ENCODE measurements at regions not wholly inside any gene's neighbourhood (a gene's known extent, or its start where the extent isn't known, plus 50 kb on each side); places are given as distances from the start of the nearest gene placed in this dataset.
"Not testable (repeated sequence)": the region's sequence is repeated elsewhere in the genome, so short reads cannot be mapped to it uniquely, and the experiment has no call there.

DNA sequence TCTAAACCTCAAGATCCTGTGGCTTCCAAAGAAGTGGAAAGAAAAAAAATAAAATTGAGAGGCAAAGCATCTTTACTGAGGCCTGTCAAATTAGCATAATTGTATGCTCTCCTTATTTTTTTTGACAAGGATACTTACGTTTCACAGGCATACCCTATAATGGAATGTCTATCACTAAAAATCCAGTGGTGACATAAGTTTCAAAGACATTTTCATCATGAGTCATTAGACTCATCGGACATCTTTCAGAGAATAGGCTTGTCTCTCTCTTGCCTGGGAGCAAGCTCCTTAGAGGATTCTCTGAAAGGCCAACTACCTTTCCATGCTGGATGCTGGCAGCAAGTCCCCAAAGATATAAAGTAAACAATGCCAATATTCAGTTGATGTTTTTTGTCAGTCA, 380.7 kb upstream of the STEAP1 start:
- no peak for DNase-seq

DNA sequence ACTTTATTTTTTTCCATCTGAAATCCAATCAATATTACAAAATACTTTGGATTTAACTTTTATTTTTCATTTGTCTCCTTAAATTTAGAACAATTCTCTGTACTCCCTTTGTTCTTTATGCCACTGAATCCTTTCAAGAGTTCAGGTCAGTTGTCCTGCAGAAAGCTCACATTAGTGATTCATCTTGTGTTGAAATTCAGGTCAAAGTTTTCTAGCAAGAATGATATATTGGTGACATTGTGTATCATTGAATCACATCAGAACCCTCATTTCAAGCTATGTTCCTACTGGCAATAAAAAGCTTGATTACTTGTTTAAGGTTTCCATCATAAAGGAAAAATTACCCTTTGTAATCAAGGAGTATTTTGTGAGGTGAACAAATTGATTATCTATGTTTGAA, 378.8 kb upstream of the STEAP1 start:
- no peak for DNase-seq

- DNase-seq = no peak
Observed at GRCh38 chr7:89776980-89777379, 377.3 kb upstream of the STEAP1 start.

DNA sequence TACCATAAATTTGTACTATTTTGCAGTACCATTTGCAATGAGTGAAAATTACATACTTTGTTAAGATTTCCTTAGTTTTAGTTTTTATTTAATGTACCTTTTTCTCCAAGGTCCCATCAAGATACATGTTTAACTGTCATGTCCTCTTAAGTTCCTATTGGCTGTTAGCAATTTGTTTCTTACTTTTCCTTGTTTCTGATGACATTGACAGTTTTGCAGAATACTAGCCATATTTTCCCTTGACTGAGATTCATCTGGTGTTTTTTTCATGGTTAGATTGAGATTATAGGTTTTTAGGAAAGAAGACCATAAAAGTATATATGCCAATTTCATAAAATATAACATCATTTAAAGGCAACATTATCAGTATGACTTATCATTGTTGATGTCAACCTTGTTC, 376.8 kb upstream of the STEAP1 start:
- no peak for DNase-seq

DNA sequence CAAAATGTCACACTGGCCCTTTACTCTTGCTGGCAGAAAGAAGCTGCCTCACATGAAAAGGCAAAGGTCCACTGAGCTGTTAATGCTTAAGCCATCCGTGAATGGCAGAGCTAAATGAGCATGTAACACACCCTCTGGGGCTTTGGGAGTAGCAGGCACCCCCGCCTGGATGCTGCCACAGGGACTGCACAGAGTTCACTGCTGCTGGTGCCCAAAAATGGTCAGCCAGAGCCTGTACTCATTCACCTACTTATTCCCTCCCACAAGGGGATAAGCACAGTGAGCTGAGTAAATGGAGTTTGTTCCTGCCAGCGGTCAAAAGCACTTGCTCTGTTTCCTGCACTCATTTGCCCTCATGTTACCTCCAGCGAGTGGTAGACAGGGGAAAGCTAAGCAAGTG, 374.0 kb upstream of the STEAP1 start:
- no peak for DNase-seq

GRCh38 chr7:89796481-89796880, 357.8 kb upstream of the STEAP1 start:
- DNase-seq = no peak

- DNase-seq = no peak
Observed at GRCh38 chr7:89797965-89798598, 356.2 kb upstream of the STEAP1 start.

DNA sequence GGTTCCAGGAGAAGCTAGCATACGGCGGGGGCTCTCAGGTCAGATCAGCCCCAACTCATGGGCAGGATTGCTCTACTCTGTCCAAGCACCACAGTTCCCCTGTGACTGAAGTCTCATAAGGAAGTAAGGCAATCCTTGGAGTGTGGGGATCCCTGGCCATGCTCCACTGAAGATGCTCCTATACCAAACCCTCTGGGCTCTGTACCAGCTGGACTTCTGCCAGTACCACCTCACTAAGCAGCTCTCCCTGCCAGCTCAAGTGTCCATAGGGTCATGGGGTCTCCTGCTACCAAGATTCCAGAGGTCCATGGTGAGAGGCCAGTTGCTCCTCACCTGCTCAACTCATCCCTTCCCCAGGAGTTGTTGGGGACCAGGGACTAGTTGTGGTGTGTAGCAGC, 355.7 kb upstream of the STEAP1 start:
- DNase-seq = no peak

DNA sequence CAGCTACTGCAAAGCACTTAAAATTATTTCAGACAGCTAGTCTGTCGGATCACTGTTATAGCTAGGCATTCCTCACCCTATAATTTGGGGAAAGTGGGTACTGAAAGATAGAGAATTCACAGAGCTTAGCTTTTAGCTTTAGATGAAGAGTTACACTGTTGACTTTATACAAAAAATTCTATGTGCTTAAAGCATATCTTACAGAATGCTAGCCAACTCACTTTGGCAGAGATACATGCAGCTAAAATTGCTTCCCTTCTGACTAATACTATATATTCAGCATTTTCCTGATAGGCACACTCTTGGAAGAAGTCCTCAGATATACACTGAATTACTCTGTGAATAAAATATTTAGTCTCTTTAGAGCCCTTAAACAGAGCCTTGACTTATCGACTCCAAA, 353.5 kb upstream of the STEAP1 start:
- no peak for DNase-seq

DNA sequence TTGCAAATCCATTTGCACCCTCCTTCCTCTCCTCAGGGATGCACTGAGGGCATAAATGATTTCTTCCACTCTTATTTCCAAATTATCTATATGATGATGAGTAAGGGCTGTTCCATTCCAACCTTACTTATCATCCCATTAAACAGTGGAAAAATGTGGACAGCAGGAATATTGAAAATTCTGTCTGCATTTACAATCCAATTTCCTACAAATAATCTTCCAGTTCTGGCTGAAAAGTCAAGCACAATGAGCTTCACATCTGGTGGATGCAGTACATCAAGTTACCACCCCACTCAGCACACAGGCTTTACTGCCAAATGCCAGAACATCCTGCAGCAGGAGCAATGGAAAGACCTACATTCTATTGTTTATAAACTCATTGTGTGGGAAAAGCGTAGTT, 345.0 kb upstream of the STEAP1 start:
- DNase-seq = no peak

DNA sequence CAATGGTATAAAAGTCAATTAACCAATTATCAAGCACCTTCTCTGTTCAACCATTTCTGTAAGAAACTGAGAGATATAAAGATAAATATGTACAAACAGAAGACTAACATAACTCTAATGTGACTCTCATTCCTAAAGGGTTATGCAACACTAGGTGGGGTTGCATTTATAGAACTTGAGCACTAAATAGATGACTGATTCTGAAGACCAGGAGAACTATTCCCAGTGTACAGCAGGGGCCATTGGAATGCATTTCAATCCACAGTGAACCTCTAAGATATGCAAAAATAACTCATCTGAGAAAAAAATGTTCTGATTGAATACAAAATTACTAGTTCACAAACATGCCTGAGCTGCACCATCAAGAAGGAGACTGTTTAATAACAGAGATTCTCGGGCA, 341.2 kb upstream of the STEAP1 start:
- DNase-seq = no peak

GRCh38 chr7:89826121-89826520, 328.1 kb upstream of the STEAP1 start:
- DNase-seq = no peak

GRCh38 chr7:89826557-89826956, 327.7 kb upstream of the STEAP1 start:
- no peak for DNase-seq

GRCh38 chr7:89837515-89837914, 316.8 kb upstream of the STEAP1 start:
- DNase-seq = no peak

GRCh38 chr7:89839329-89839728, 314.9 kb upstream of the STEAP1 start:
- no peak for DNase-seq

GRCh38 chr7:89845952-89846351, 308.3 kb upstream of the STEAP1 start:
- DNase-seq = no peak

GRCh38 chr7:89849052-89849451, 305.2 kb upstream of the STEAP1 start:
- no peak for DNase-seq

- not testable (repeated sequence) for DNase-seq
Observed at GRCh38 chr7:89857053-89857452, 297.2 kb upstream of the STEAP1 start.

DNA sequence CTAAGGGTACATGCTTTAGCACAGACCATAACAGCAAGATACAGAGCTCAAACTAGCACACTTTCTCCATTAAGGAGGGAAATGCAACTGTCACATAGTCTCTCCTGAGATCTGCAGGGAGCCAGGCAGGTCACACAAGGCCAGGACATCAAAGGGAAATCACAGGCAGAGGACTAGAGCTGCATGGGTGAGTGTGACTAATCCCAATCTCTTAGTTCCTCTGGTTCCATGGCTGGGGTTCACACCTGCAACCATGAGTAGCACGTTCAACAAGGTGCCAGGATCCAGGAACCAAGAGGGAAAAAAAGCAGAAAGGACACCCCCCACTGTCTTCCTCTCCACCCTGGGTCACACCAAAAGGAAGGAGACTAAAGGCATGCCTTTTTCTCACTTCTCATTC, 296.5 kb upstream of the STEAP1 start:
- no peak for DNase-seq

GRCh38 chr7:89887489-89887888, 266.8 kb upstream of the STEAP1 start:
- no peak for DNase-seq

DNA sequence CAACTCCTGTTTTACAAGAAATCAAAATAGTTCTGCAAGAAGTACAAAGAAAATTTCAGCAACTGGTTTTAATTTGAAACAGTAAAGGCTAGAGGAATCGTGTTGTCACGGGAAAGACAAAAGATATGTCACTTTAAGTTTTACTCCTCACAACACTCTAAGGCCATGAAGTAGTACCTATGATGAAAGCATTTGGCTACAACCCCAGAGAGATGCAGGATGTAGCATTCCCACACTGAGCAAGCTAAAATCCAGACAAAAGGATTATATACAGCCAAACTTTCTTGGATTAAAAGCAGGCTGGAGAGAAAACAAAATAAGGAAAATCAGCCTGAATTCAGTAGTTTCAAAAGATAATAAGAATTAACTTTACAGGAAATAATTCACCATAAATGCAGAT, 245.5 kb upstream of the STEAP1 start:
- no peak for DNase-seq

GRCh38 chr7:89914711-89915110, 239.6 kb upstream of the STEAP1 start:
- DNase-seq = no peak

- no peak for DNase-seq
Observed at GRCh38 chr7:89926194-89926593, 228.1 kb upstream of the STEAP1 start.

DNA sequence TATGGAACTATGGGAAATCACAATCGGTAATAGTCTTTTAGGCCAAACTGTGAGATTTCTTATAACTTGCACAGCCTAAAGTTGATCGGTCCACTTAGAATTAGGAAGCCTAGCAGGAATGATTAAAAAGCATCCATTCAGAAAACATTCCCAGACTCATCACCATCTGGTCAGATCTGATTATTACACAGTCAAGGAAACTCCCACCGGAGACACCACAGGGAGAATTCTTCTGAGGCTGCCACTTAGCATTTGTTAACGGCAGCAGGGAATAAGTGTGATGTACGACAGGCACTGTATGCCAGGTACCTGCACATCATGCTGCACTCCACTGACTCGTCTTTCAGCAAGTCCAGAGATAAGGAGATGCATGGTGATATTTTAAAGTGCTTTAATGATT, 227.6 kb upstream of the STEAP1 start:
- no peak for DNase-seq

DNA sequence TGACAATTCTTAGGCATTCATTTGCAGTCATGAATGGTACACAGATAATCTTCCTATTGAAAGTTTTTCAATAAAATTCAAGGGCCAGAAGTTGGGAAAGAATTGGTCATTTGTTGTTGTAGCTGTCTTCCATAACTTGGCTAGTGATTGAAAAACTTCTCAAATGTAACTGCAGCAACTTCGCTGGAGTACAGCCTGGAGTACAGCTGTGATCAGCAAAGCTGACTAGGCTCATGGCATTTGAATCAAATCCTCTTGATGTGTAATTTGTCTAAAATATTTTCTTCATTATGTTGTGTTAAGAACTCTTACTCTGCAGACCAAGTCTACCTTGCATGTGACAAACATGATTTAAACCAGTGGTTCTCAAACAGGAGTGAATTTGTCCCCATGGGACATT, 226.5 kb upstream of the STEAP1 start:
- DNase-seq = no peak

- no peak for DNase-seq
Observed at GRCh38 chr7:89928451-89928850, 225.8 kb upstream of the STEAP1 start.

Data from NCI-H2081 treated with DMSO at 0.1 percent for 48 hours (cell line).